Esophagus (tissue), 2 donors: ENCODE measurements at regions not wholly inside any gene's neighbourhood (a gene's known extent, or its start where the extent isn't known, plus 50 kb on each side); places are given as distances from the start of the nearest gene placed in this dataset.

Source experiments
- H3K27ac ChIP-seq, 2 donors: one replicate each; pipeline ENCODE4 v1.5.1; 2013; ENCODE audit warnings: low read depth in 2 of 2, mild to moderate bottlenecking in 2 of 2, inconsistent platforms in 1 of 2, low read length in 1 of 2, moderate library complexity in 1 of 2
- H3K27me3 ChIP-seq, 2 donors: one replicate each; pipeline ENCODE4 v1.6.1; 2013; ENCODE audit warnings: low read length in 2 of 2, control low read depth in 1 of 2, mild to moderate bottlenecking in 1 of 2; ENCODE audit not compliant: insufficient read depth in 2 of 2, control insufficient read depth in 1 of 2
- H3K36me3 ChIP-seq, 2 donors: one replicate each; pipeline ENCODE4 v1.6.1; 2013; ENCODE audit warnings: low read length in 1 of 2; ENCODE audit not compliant: control insufficient read depth in 2 of 2, insufficient read depth in 2 of 2
- H3K4me1 ChIP-seq, 2 donors: one replicate each; pipeline ENCODE4 v1.6.1; 2013; ENCODE audit warnings: low read length in 1 of 2; ENCODE audit not compliant: control insufficient read depth in 2 of 2, insufficient read depth in 2 of 2
- H3K4me3 ChIP-seq, 2 donors: one replicate each; pipeline ENCODE4 v1.5.1; 2013; ENCODE audit warnings: low read length in 2 of 2, mild to moderate bottlenecking in 2 of 2, low read depth in 1 of 2, moderate library complexity in 1 of 2
- H3K9me3 ChIP-seq, 2 donors: one replicate each; pipeline ENCODE4 v1.6.1; 2013; ENCODE audit warnings: mild to moderate bottlenecking in 2 of 2, low read depth in 1 of 2, low read length in 1 of 2, moderate library complexity in 1 of 2; ENCODE audit not compliant: control insufficient read depth in 2 of 2, insufficient read depth in 1 of 2
- WGBS, 2 donors: extraction: QIAGEN DNeasy Blood & Tissue Kit; methylation state at CpG; one replicate each; pipeline ENCODE4 v1.1.7; 2013; 5-methylcytosine and 5-hydroxymethylcytosine counted together
- donor health status: healthy with polysubstance abuse.
- donor health status: Bipolar disorder and iron deficiency.

DNA sequence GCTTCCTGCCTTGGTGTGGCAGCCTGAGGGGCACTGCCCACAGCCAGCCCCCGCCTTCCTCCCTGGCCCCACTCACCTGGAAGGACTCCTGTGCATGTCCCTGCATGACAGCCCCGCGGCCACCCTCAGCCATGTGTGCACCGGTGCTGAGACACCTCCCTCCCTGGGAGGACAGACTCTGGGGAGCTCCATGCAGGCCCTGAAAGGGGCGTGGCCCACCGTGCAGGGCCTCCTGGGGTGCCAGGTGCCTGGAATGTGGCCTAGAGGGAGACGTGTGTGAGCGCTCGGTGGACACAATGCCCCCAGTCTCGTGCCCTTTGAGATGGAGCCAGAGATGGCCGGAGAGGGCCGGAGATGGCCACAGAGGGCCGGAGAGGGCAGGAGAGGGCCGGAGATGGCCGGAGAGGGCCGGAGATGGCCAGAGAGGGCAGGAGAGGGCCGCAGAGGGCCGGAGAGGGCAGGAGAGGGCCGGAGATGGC, 59.1 kb upstream of the PPP2R2D start:
- Histone ChIP-seq H3K27ac (no peak overlapping the region), H3K9me3 (no peaks in the 10 kb centered on the region), H3K4me1 (no peaks in the 10 kb centered on the region), H3K4me3 (no peak overlapping the region), H3K36me3 (no peaks in the 10 kb centered on the region), H3K27me3 (no peaks in the 10 kb centered on the region)
- 63 to 72% methylated on average over 19 of the region's 19 CpGs for WGBS, 2 donors

- H3K9me3 ChIP-seq = no peaks in the 10 kb centered on the region
- no peak overlapping the region for H3K4me3 ChIP-seq
- 74 to 83% methylated on average over 13 to 14 of the region's 14 CpGs for WGBS, 2 donors
- H3K36me3 ChIP-seq = no peaks in the 10 kb centered on the region
- H3K27me3 ChIP-seq = no peaks in the 10 kb centered on the region
- no peaks in the 10 kb centered on the region for H3K4me1 ChIP-seq
- H3K27ac ChIP-seq = no peak overlapping the region
Observed at GRCh38 chr10:131842351-131843088, 58.3 kb upstream of the PPP2R2D start.

DNA sequence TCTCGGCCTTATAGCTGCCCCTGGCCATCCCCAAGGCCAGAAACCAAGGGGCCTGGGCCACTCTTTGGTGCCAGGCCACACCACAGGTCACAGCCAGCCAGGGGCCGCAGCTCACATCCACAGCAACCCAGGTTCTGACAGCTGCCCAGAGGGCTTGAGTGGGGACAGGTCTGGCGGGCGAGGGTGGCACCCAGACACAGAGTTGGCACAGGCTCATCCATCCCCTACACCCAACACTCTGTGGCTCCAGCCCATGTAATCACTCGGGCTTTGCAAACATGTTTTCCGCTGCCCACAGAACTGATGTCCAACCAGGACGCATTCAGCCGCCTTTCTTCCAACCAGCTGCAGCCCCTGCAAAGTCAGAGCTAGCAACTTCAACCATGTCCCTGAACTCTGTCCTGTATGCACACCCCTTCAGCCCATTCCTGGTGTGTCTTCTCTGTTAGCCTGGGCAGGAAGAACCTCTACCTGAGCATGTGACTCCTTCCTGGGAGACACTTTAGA, 57.7 kb upstream of the PPP2R2D start:
- no peak overlapping the region for H3K4me3 ChIP-seq
- no peaks in the 10 kb centered on the region for H3K27me3 ChIP-seq
- no peaks in the 10 kb centered on the region for H3K36me3 ChIP-seq
- 83 to 88% methylated on average over 8 of the region's 8 CpGs for WGBS, 2 donors
- no peak overlapping the region for H3K27ac ChIP-seq
- no peaks in the 10 kb centered on the region for H3K4me1 ChIP-seq
- H3K9me3 ChIP-seq = no peaks in the 10 kb centered on the region

DNA sequence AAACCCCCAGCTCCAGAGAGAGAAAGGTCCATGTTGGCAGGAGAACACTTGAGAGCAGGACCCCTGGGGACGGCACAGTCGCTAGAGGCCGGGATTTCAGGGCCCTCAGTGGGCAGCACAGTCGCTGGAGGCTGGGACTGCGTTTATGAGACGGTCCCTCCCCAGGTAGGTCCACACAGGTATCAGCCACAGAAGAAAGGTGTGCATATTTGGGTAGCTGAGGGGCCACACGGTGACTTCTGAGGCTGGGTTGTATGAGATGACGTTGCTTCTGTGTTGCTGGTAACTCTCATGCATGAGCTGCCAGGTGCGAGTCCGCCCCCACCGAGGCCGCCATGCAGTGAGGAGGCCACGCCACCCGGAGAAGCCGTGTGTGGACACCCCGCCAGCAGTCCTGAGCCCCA, 56.9 kb upstream of the PPP2R2D start:
- WGBS, 2 donors = 92 to 95% methylated on average over 16 of the region's 16 CpGs

DNA sequence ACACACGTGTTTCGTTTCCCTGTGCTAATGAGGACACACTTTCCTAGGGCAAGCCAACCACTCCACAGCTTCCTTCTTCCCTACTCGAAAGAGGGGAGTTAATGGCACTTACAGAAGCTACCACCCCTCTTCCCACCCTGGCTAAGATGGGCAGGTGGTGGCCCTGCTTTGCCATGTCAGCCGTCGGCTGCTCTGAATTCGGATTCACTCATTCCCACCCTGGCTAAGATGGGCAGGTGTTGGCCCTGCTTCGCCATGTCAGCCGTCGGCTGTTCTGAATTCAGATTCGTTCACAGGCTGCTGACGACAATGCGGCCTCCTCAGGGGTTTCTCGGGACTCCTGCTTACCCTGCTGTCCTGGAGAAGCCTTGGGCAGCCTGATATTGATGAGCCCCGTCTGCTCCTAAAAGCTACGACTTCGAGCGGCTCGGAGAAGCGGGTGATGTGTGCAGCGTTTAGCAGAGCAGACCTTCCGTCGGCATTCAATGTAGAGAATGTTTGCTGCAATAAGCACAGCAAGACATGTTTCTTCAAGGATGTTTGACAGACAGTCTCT, 56.2 kb upstream of the PPP2R2D start:
- Histone ChIP-seq H3K27ac (no peak overlapping the region), H3K36me3 (no peaks in the 10 kb centered on the region), H3K9me3 (no peaks in the 10 kb centered on the region), H3K4me1 (no peaks in the 10 kb centered on the region), H3K27me3 (no peaks in the 10 kb centered on the region), H3K4me3 (no peak overlapping the region)
- WGBS, 2 donors = 87 to 89% methylated on average over 22 of the region's 22 CpGs

More for the DNA sequence above, 56.9 kb upstream of the PPP2R2D start:
- H3K36me3 ChIP-seq = no peaks in the 10 kb centered on the region
- H3K27me3 ChIP-seq = no peaks in the 10 kb centered on the region
- H3K27ac ChIP-seq = no peak overlapping the region
- H3K4me1 ChIP-seq = no peaks in the 10 kb centered on the region
- H3K4me3 ChIP-seq = no peak overlapping the region
- no peaks in the 10 kb centered on the region for H3K9me3 ChIP-seq

DNA sequence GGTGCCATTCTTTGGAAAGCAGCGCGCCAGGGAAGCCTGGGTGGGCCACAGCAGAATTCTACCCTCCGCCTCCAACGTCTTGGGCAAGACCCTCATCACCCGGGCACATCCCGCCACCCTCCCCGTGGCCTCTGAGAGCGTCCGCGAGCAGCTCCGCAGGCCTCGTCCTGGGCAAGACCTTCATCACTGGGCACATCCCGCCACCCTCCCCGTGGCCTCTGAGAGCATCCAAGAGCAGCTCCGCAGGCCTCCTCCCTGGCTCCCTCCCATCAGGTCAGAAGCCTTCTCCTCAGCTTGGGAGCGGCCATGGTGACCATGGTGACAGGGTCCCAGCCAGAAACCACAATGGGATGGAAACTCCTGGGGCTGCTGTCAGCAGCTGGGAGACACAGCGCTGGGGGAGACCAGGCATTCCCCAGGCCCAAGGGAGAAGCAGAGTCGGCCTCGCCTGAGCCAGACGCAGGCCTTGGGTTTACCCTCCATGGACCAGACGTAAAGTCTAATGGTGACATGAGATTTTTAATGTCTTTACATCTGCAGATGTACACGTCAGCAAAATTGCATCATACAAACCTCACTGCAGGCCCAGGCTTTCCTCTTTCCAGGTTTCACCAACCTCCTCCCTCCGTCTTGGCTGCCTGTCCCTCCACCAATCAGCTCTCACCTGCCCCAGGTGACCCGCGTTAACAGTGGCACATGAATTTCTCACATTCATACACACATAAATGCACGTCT, 55.1 kb upstream of the PPP2R2D start:
- 82 to 83% methylated on average over 26 of the region's 26 CpGs for WGBS, 2 donors
- Histone ChIP-seq H3K4me3 (no peak overlapping the region), H3K27ac (no peak overlapping the region), H3K4me1 (no peaks in the 10 kb centered on the region), H3K9me3 (no peaks in the 10 kb centered on the region), H3K36me3 (no peaks in the 10 kb centered on the region), H3K27me3 (no peaks in the 10 kb centered on the region)

DNA sequence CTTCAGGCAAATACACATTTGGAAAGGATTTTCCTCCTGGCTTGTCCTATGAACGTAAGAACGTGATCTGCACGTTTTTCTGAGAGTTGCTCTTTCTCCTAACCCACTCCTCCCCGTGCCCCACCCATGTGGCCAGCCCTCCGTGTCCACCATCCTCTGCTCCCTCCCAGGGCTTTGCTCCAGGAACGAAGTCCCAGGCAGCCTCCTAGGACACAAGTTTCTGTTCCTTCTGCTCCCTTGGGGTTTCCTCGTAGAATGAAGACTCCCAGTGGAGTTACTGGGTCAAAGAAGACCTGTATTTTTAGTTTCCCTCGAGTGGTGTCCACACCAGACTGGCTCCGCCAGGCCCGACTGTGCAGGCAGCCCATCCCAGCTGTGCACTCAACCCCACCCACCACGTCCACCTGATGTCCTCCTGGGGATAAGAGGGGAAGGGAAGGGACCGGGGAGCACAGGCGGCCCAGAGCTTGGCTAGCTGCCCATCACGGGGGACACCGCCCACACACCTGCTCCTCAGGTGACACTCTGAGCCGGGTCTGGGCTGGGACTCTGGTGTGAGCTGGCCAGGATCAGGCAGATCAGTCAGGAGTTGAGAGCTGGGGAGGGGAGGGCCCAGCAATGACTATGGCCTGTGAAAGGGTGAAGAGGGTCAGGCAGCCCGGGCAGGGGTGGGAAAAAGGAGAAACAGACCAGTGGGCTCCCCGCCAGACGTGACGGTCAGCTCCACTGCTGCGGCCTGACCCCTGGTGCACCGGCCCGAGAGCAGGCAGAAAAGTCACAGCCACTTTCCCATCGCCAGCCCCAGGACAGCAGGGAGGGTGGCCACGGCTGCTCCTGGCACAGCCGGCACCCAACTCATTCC, 54.3 kb upstream of the PPP2R2D start:
- H3K36me3 ChIP-seq = no peaks in the 10 kb centered on the region
- no peak overlapping the region for H3K27ac ChIP-seq
- H3K27me3 ChIP-seq = no peaks in the 10 kb centered on the region
- 58 to 62% methylated on average over 26 of the region's 26 CpGs for WGBS, 2 donors
- H3K4me1 ChIP-seq = no peaks in the 10 kb centered on the region
- no peak overlapping the region for H3K4me3 ChIP-seq
- H3K9me3 ChIP-seq = no peaks in the 10 kb centered on the region

- Histone ChIP-seq H3K4me1 (no peaks in the 10 kb centered on the region), H3K36me3 (no peaks in the 10 kb centered on the region), H3K27me3 (no peaks in the 10 kb centered on the region), H3K4me3 (no peak overlapping the region), H3K9me3 (no peaks in the 10 kb centered on the region), H3K27ac (no peak overlapping the region)
- WGBS, 2 donors = 81% methylated on average over 22 to 25 of the region's 25 CpGs
Observed at GRCh38 chr10:131847241-131847783, 53.5 kb upstream of the PPP2R2D start.

DNA sequence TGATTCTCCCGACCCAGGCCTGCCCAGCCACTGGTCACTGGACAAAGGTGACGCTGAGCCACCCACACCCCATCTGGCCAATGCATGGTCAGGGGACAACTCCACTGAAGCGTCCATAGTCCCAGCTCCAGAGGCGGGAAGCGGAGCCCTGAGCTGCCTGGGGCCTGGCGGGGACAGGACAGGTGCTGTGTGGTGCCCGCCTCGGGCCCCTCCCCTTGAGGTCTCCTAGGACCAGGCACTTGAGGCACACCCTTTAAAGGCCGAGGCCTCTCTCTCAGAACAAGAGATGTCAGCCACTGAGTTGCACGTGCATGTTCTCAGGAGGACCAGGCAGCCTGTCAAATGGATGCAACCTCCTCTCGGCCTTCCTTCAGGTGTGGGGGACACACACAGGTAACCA, 52.5 kb upstream of the PPP2R2D start:
- H3K27me3 ChIP-seq = no peaks in the 10 kb centered on the region
- 74 to 83% methylated on average over 11 of the region's 11 CpGs for WGBS, 2 donors
- no peak overlapping the region for H3K4me3 ChIP-seq

More for the DNA sequence above, 52.5 kb upstream of the PPP2R2D start:
- Histone ChIP-seq H3K36me3 (no peaks in the 10 kb centered on the region), H3K9me3 (no peaks in the 10 kb centered on the region), H3K4me1 (no peaks in the 10 kb centered on the region), H3K27ac (no peak overlapping the region)
